ENCODE measurements at regions not wholly inside any gene's neighbourhood (a gene's known extent, or its start where the extent isn't known, plus 50 kb on each side); places are given as distances from the start of the nearest gene placed in this dataset.

DNA sequence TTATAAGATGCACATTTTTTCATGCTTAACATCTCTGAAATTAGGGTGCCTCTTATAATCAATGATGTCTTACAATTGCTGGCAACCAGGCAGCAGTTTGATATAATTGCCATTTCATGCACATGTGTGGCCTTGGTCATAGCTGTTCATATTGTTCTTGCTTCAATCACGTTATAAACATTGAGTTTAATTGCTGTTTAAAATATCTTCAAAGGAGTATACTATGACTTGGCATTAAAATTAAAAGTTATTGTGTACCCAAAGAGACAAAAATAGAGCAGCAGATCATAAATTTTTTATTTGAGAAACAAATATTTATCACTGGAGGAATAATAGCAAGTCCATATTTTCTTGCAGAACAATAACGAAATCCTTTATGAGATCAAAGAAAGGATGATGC, 325.5 kb downstream of the LMX1A start:
- intact Hi-C loops (cut with DNase I) = no loop called here
- DNase-seq (ENCODE audit: extremely low spot score) = no peak
- H3K4me1 ChIP-seq = no peaks in the 10 kb centered on the region
- TF ChIP-seq EP300 (IDR thresholded peaks at IDR 0.05) (no peak), POLR2A (IDR thresholded peaks at IDR 0.05; ENCODE audit: low read depth) (no peak), POLR2AphosphoS5 (IDR thresholded peaks at IDR 0.05) (no peak)
- TF ChIP-seq, protein P1, sequence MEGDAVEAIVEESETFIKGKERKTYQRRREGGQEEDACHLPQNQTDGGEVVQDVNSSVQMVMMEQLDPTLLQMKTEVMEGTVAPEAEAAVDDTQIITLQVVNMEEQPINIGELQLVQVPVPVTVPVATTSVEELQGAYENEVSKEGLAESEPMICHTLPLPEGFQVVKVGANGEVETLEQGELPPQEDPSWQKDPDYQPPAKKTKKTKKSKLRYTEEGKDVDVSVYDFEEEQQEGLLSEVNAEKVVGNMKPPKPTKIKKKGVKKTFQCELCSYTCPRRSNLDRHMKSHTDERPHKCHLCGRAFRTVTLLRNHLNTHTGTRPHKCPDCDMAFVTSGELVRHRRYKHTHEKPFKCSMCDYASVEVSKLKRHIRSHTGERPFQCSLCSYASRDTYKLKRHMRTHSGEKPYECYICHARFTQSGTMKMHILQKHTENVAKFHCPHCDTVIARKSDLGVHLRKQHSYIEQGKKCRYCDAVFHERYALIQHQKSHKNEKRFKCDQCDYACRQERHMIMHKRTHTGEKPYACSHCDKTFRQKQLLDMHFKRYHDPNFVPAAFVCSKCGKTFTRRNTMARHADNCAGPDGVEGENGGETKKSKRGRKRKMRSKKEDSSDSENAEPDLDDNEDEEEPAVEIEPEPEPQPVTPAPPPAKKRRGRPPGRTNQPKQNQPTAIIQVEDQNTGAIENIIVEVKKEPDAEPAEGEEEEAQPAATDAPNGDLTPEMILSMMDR (IDR thresholded peaks at IDR 0.05) = no peak
- H3K36me3 ChIP-seq = no peaks in the 10 kb centered on the region
- no peaks in the 10 kb centered on the region for H3K27me3 ChIP-seq
- no peak overlapping the region for H3K4me3 ChIP-seq
- 83% methylated on average over 2 of the region's 2 CpGs for WGBS
- H3K9me3 ChIP-seq = no peaks in the 10 kb centered on the region
- no peak overlapping the region for H3K27ac ChIP-seq (replicated peaks in 1 of 4)

DNA sequence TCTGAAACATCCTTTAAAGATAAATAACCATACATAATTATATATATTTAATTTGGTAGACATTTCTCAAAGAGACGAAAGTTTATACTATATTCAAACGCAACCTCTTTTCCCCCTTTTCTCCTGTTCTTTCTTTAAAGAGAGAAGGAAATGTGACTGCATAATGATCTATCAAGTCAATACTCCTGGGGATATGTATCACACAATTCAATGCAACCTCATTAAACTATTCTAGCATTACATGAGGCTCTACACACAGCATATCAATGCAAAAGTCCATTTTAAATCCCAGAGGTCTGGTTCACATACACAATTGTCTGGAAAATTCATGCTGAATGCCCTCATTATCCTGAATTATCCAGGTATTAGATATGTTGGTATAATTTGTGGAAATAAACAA, 330.7 kb downstream of the LMX1A start:
- H3K27ac ChIP-seq (replicated peaks in 1 of 4) = no peak overlapping the region
- 90% methylated on average over 2 of the region's 2 CpGs for WGBS
- DNase-seq (ENCODE audit: extremely low spot score) = no peak

DNA sequence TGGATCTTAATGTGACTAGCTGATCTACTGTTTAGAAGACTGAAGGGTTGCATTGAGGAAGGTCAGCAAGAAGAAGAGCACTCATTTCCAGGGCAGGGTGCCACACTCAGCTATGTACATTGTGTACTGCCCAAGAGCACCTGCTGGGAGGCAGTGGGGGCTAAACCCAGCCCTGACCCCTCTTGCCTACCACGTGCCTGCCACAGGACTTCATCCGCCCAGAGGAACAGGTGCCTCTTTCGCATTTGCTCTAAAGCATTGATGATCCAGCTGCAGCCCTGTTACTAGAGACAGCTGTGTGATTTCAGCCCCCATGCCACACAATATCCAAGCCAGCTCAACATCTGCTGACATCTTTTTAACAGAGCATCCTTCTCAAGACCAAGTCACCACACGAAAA, 341.8 kb downstream of the LMX1A start:
- Histone ChIP-seq H3K4me1 (peaks cover 0 to 15% (median 9%) of the 10 kb centered on the region in 4 donors), H3K36me3 (no peaks in the 10 kb centered on the region), H3K27me3 (no peaks in the 10 kb centered on the region), H3K27ac (replicated peaks in 1 of 4) (no peak overlapping the region), H3K4me3 (no peak overlapping the region), H3K9me3 (no peaks in the 10 kb centered on the region)
- WGBS = 83% methylated on average over 3 of the region's 4 CpGs
- intact Hi-C loops (cut with DNase I) = no loop called here
- no peak for TF ChIP-seq POLR2AphosphoS5 (IDR thresholded peaks at IDR 0.05)
- TF ChIP-seq, protein P1 (IDR thresholded peaks at IDR 0.05) = no peak
- no peak for TF ChIP-seq POLR2A (IDR thresholded peaks at IDR 0.05; ENCODE audit: low read depth)
- TF ChIP-seq EP300 (IDR thresholded peaks at IDR 0.05) = no peak
- no peak for DNase-seq (ENCODE audit: extremely low spot score)

More for the DNA sequence above, 330.7 kb downstream of the LMX1A start:
- Histone ChIP-seq H3K4me1 (no peaks in the 10 kb centered on the region), H3K36me3 (no peaks in the 10 kb centered on the region), H3K27me3 (no peaks in the 10 kb centered on the region), H3K9me3 (peaks cover 0 to 9% (median 7%) of the 10 kb centered on the region in 4 donors), H3K4me3 (no peak overlapping the region)
- intact Hi-C loops (cut with DNase I) = no loop called here
- TF ChIP-seq EP300 (IDR thresholded peaks at IDR 0.05) (no peak), POLR2AphosphoS5 (IDR thresholded peaks at IDR 0.05) (no peak), POLR2A (IDR thresholded peaks at IDR 0.05; ENCODE audit: low read depth) (no peak)
- TF ChIP-seq, protein P1 (IDR thresholded peaks at IDR 0.05) = no peak

DNA sequence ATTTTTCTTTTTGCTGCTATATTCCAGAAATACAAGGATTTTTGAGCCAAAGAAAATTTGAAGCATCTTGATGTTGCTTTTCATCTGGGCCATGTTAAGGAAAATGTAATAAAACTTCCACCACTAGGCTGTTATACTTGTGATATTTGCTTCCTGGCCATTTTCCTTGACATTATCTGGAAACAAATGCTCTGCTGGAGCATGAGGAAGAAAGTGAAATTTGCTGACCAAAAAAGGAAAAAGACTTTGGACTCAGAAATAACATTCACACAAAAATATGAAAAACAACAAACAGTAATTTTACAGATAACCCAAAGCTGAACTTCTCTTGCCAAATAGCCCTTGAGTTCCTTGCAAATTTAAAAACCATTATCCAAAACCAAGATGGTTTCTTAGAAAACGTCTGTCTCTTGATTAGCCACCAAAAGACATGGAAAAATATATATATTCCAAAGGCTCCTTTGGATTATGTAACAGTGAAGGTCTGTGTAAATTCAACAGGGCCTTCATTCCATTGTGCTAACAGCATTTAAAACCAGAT, 344.5 kb downstream of the LMX1A start:
- no peak for DNase-seq (ENCODE audit: extremely low spot score)
- Histone ChIP-seq H3K27me3 (no peaks in the 10 kb centered on the region), H3K4me3 (no peak overlapping the region), H3K4me1 (peaks cover 0 to 15% (median 11%) of the 10 kb centered on the region in 4 donors), H3K9me3 (no peaks in the 10 kb centered on the region), H3K27ac (replicated peaks in 1 of 4) (no peak overlapping the region), H3K36me3 (no peaks in the 10 kb centered on the region)
- intact Hi-C loops (cut with DNase I) = no loop called here
- no peak for TF ChIP-seq EP300 (IDR thresholded peaks at IDR 0.05)
- TF ChIP-seq, protein P1 (IDR thresholded peaks at IDR 0.05) = peak in 1 of 3 experiments; percentile 2
- 19% methylated on average over 1 of the region's 1 CpG for WGBS

DNA sequence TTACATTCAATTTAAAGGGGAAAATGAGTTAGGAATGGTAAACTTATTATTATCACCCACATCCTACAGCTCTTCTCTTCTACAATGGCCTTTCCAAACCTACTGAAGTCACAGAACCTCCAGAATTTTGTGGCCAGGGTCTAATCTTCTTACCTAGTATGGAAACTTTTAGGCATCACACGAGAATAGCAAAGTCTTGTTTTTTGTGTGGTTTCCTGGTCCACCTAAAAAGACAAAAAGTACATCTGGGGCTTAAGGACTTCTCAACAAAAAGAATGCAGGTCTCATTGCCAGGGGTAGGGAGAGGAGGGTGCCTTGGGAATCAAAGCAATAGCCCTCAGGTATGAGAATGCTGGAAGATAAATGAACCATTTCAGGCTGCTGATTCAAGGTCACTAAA, 345.3 kb downstream of the LMX1A start:
- H3K4me1 ChIP-seq = peaks cover 0 to 17% (median 14%) of the 10 kb centered on the region in 4 donors
- TF ChIP-seq POLR2AphosphoS5 (IDR thresholded peaks at IDR 0.05) (no peak), EP300 (IDR thresholded peaks at IDR 0.05) (no peak)
- TF ChIP-seq, protein P1 (IDR thresholded peaks at IDR 0.05) = no peak
- intact Hi-C loops (cut with DNase I) = no loop called here
- WGBS = 48% methylated on average over 1 of the region's 1 CpG
- DNase-seq (ENCODE audit: extremely low spot score) = no peak
- H3K27me3 ChIP-seq = no peaks in the 10 kb centered on the region
- H3K9me3 ChIP-seq = no peaks in the 10 kb centered on the region
- H3K36me3 ChIP-seq = no peaks in the 10 kb centered on the region
- no peak overlapping the region for H3K27ac ChIP-seq (replicated peaks in 1 of 4)
- no peak overlapping the region for H3K4me3 ChIP-seq

Measured in esophagus muscularis mucosa (tissue), 4 donors.